GM21515 (cell line): ENCODE measurements at regions not wholly inside any gene's neighbourhood (a gene's known extent, or its start where the extent isn't known, plus 50 kb on each side); places are given as distances from the start of the nearest gene placed in this dataset.
"Not testable (repeated sequence)": the region's sequence is repeated elsewhere in the genome, so short reads cannot be mapped to it uniquely, and the experiment has no call there.

Source experiments
- ATAC-seq: cut with Tn5 transposase; IDR thresholded peaks from one replicate; pipeline ENCODE4 v1.9.1; 2021; ENCODE audit not compliant: unreplicated experiment

DNA sequence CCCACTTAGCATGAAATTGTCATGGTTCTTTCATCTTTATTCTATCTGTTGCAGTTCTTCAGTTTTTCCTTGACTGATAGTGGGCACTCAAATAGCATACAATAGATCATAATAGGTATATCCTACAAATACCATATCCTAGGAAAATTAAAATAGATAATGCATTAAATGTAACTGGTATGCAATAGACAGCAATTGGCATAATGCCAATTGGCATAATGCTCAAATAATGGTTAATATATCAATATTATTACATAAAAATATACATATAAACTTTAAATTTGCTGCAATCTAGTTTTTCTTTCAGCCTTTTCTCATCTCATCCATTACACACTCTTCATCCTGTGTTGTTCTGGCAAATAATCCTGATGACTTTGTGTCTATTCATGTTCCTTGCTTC, 814.6 kb upstream of the TMPRSS15 start:
- no peak for ATAC-seq

DNA sequence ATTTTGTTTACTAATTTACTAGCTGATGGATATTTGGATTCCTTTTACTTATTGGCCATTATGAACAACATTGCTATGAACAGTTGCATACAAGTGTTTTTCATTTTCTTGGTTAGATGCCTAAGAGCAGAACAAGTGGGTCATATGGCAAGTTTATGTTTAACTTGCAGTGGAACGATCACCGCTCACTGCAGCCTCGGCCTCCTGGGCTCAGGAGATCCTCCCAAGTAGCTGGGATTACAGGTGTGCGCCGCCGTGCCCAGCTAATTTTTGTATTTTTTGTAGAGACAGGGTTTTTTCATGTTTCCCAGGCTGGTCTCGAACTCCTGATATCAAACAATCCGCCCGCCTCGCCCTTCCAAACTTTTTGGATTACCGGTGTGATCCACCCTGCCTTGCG, 820.5 kb upstream of the TMPRSS15 start:
- no peak for ATAC-seq

DNA sequence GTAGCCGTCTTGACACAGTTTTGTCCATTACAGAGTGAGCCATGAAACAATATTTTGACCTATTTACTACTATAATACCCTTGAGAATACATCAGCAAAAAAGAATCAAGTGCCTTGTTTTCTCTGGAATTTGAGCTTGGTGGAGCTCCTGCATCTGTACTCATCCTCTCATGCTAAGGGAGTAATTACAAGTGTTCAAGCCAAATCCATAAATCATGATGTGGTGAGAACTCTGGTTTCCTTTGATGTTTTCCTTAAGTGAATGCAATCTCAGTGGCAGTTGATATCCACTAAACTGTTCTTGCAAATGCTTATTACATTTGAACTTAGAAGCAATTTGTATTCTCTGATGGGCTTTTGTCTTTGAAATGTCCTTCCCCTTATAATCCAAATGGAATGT, 824.6 kb upstream of the TMPRSS15 start:
- no peak for ATAC-seq

DNA sequence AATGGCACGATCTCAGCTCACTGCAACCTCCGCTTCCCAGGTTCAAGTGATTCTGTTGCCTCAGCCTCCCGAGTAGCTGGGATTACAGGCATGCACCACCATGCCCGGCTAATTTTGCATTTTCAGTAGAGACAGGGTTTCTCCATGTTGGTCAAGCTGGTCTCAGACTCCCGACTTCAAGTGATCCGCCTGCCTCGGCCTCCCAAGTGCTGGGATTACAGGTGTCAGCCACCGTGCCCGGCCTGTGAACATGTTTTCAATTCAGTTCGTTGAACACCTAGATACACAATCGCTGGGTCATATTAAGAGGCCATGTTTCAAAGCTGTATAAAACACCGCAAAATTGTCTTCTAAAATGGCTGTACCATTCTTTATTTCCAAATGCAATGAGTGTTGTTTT, 830.3 kb upstream of the TMPRSS15 start:
- not testable (repeated sequence) for ATAC-seq

GRCh38 chr21:19236209-19236608, 832.6 kb upstream of the TMPRSS15 start:
- no peak for ATAC-seq

DNA sequence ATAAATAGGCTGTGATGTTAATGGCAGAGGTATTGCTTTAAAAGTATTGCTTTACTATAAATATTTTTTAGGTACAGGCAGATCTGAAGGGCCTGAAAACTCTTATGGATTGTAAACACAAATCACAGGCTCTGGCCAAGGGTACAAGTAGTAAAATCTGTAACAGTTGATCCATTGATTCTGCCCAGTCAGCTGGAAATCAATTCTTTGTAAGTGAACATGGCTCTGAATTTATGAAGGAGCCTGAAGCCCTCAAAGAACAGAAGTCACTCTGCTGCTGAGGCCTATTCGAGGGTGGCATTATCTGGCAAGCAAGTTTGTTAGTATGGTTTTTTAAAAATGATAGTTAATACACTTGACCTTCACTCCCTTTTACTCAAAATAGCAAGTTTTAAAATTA, 834.0 kb upstream of the TMPRSS15 start:
- no peak for ATAC-seq

- no peak for ATAC-seq
Observed at GRCh38 chr21:19239696-19240095, 836.1 kb upstream of the TMPRSS15 start.

DNA sequence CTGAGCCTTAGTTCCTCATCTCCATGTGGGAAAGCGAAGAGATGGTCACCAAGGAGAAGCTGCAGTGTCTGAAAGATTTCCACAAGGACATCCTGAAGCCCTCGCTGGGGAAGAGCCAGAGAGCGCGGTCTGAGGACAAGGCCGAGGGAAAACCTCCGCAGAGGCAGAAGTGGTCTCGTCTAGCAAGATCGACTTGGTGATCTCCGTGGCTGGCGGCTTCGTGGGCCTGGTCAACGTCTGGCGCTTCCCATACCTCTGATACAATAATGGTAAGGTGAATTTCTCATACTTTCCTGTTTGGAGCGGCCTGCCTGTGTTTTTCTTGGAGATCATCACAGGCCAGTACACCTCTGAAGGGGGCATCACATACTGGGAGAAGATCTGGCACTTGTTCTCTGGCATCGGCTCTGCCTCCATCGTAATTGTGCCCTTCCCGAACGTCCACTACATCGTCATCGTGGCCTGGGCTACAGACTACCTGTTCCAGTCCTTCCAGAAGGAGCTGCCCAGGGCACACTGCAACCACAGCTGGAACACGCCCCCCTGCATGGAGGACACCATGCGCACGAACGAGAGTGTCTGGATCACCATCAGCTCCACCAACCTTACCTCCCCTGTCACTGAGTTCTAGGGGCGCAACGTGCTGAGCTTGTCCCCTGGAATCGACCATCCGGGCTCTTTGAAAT, 841.1 kb upstream of the TMPRSS15 start:
- no peak for ATAC-seq

DNA sequence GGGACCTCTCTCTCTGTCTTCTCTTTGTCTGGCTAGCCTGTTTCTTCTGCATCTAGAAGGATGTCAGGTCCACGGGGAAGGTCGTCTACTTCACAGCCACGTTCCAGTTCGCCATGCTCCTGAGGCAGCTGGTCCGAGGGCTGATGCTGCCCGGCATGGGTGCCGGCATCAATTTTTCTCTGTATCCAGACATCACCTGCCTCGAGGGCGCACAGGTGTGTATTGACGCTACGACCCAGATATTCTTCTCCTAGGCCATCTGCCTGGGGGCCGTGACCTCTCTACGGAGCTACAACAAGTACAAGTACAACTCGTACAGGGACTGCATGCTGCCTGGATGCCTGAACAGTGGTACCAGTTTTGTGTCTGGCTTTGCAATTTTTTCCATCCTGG, 841.6 kb upstream of the TMPRSS15 start:
- no peak for ATAC-seq

DNA sequence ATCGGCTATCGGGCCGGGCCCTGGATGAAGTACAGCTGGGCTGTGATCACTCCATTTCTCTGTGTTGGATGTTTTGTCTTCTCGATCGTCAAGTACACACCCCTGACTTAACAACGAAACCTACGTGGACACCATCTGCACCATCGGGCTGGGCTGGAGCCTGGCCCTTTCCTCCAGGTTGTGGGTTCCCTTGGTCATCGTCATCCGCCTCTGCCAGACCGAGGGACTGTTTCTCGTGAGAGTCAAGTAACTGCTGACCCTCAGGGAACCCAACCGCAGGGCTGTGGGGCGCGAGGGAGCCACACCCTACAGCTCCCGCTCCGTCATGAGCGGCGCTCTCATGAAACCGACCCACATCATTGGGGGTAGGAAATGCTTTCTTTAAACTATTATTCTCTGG, 842.4 kb upstream of the TMPRSS15 start:
- no peak for ATAC-seq

- ATAC-seq, result no peak
Observed at GRCh38 chr21:19256934-19257660, 853.5 kb upstream of the TMPRSS15 start.

- ATAC-seq, result no peak
Observed at GRCh38 chr21:19261731-19262376, 858.3 kb upstream of the TMPRSS15 start.

DNA sequence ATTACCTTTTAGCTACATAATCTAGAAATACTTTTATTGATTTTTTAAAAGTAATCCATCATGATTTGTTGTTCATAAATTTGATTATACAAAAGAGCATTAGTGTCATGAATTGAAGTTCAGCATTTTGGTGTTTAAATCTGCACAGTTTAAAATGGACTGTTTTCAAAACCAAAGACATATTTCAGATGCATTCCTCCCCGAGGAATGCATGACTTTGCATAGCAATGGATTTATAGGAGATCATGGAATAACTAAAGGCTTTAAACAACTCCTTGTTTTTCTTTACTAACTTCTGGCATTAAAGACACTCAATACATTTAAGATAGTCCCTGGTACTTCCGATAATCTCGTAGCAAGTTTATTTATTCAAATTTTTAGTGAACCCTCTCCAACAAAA, 863.1 kb upstream of the TMPRSS15 start:
- no peak for ATAC-seq

- ATAC-seq, result no peak
Observed at GRCh38 chr21:19268686-19269085, 865.1 kb upstream of the TMPRSS15 start.

DNA sequence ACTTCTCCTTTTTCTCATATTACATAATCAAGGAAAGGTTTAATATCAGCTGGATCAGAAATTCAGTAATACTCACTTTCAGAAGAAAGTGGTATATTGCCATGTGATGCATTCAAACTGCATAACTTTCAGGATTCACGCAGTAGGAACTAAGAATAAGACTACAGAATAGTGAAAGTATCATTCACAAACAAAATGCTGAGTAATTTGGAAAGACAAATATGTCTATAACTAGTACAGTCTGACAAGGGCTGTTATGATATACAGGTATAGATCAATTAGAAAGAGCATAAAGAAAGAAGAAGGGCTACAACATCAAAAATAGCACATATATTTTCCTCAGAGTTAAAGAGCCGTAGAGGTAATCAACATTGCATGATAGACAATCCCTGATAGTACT, 871.5 kb upstream of the TMPRSS15 start:
- ATAC-seq, result no peak

GRCh38 chr21:19276665-19277064, 873.1 kb upstream of the TMPRSS15 start:
- no peak for ATAC-seq

DNA sequence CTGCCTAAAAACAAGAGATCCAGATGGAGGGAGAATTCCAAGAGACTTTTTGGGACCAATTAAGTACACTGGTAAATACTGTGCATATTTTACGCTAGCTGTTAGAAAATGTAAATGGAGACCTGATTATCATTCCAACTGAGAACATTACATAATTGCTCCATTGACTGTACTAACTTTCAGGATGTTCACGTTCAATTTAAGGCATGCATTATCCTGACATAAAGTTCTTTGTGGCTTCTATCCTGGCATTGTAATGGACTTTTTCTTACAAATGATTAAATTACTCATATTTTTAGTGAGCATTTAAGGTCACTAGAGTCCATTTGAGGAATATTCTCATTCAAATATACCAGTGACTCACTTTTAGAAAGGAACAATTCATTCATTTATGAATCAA, 883.3 kb upstream of the TMPRSS15 start:
- no peak for ATAC-seq

DNA sequence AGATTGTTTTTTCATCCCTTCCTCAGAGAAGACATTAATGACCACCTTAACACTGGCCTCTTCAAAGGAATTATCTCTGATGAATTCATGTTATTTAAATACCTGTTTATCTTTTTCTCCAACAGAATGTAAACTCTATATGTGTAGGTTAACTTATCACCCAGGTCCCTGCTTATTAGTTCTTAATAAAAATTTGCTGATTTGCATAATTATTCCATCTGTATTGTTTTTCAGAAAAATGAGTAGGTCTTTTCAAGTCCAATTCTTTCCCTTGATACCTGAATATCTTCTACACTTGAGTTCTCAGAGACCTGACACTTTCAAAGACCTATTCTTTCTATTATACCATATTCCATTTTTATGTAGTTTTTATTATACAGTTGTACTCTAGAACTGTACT, 886.7 kb upstream of the TMPRSS15 start:
- ATAC-seq, result no peak

DNA sequence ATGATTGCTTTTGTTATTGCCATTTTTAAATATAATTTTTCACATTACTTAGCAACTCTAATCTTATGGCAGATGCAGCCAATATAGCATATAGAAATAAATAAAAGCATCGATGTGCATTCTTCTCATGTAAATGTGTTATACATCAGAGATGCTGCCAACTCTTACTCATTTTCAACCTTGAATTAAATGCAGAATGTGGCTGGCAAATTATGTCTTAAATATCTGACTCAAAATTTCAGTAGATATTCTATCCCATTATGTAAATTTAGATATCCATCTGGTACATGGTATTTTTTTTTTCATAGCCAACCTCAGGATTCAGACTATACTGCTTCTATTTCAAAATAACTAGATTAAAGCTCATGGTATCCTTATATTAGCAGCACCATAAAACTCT, 916.7 kb upstream of the TMPRSS15 start:
- no peak for ATAC-seq

- no peak for ATAC-seq
Observed at GRCh38 chr21:19321688-19322087, 918.1 kb upstream of the TMPRSS15 start.

DNA sequence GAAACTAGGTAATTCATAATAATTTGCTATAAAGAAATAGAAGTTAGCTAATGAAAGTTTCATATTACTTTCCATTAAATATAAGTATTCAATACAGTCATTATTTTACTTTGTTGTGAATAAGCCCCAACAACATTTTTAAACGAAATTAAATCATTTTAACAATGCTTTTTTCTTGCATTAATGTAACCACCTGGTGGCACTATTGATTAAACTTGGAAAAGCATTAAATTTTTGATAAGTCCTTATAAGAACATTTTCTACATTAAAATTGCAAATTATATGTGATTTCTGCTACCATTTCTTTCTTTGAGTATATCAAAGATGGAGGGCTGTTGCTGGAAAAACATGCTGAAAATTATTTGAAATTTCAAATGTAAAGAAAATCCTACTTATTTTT, 918.8 kb upstream of the TMPRSS15 start:
- no peak for ATAC-seq
